NT2/D1 (cell line): ENCODE measurements at regions not wholly inside any gene's neighbourhood (a gene's known extent, or its start where the extent isn't known, plus 50 kb on each side); places are given as distances from the start of the nearest gene placed in this dataset.
A peak's percentile ranks its signal among the peaks of the same experiment; 100 is the strongest.

Experiments
- DNase-seq: peaks from one replicate; pipeline ENCODE4 v3.0.0-alpha.2; 2011; ENCODE audit warnings: low read depth, low spot score
- H3K27me3 ChIP-seq: 2 replicates; pipeline ENCODE4 v1.6.0; 2011; ENCODE audit warnings: mild to moderate bottlenecking; ENCODE audit not compliant: insufficient read length, insufficient read depth
- H3K36me3 ChIP-seq: 2 replicates; pipeline ENCODE4 v1.6.1; 2011; ENCODE audit warnings: mild to moderate bottlenecking, low read length, mixed read lengths; ENCODE audit not compliant: insufficient read depth, insufficient read length
- H3K4me1 ChIP-seq: 2 replicates; pipeline ENCODE4 v1.5.1; 2011; ENCODE audit not compliant: insufficient read depth, insufficient read length
- H3K4me3 ChIP-seq: 2 replicates; pipeline ENCODE4 v1.5.1; 2011; ENCODE audit warnings: low read depth; ENCODE audit not compliant: insufficient read length
- H3K9ac ChIP-seq: 2 replicates; pipeline ENCODE4 v1.6.0; 2011; ENCODE audit warnings: low read depth; ENCODE audit not compliant: insufficient read length
- H3K9me3 ChIP-seq: 2 replicates; pipeline ENCODE4 v1.5.1; 2011; ENCODE audit warnings: mild to moderate bottlenecking, low read length; ENCODE audit not compliant: insufficient read depth
- SUZ12 ChIP-seq: IDR thresholded peaks from 2 replicates; pipeline ENCODE4 v1.6.1; 2011; ENCODE audit not compliant: insufficient read length, insufficient read depth; ENCODE audit errors: extremely low read depth
- YY1 ChIP-seq: IDR thresholded peaks from 2 replicates; pipeline ENCODE4 v1.6.1; 2011; ENCODE audit not compliant: insufficient read length, insufficient read depth
- ZNF274 ChIP-seq: IDR thresholded peaks from 2 replicates; pipeline ENCODE4 v1.6.1; 2011; ENCODE audit warnings: mild to moderate bottlenecking, low read depth, low read length

GRCh38 chr6:50337532-50338122, 287.9 kb upstream of the DEFB112 start:
- Histone ChIP-seq H3K36me3 (no peaks in the 10 kb centered on the region), H3K27me3 (no peaks in the 10 kb centered on the region), H3K4me3 (no peak overlapping the region), H3K4me1 (no peaks in the 10 kb centered on the region), H3K9ac (no peak overlapping the region), H3K9me3 (no peaks in the 10 kb centered on the region)
- DNase-seq: no peak
- TF ChIP-seq SUZ12 (no peak), YY1 (no peak), ZNF274 (no peak)

- no peak for TF ChIP-seq ZNF274
- no peak for TF ChIP-seq SUZ12
- Histone ChIP-seq H3K36me3 (no peaks in the 10 kb centered on the region), H3K27me3 (no peaks in the 10 kb centered on the region), H3K9me3 (no peaks in the 10 kb centered on the region), H3K4me3 (no peak overlapping the region), H3K9ac (no peak overlapping the region), H3K4me1 (no peaks in the 10 kb centered on the region)
- peak; percentile 1 for DNase-seq
Observed at GRCh38 chr6:50353603-50354002, 303.9 kb upstream of the DEFB112 start.

GRCh38 chr6:50358113-50358512, 308.4 kb upstream of the DEFB112 start:
- DNase-seq: no peak
- no peaks in the 10 kb centered on the region for H3K9me3 ChIP-seq
- H3K36me3 ChIP-seq: no peaks in the 10 kb centered on the region
- H3K4me3 ChIP-seq: no peak overlapping the region
- TF ChIP-seq YY1: no peak
- no peak for TF ChIP-seq ZNF274
- TF ChIP-seq SUZ12: no peak
- no peaks in the 10 kb centered on the region for H3K27me3 ChIP-seq
- no peaks in the 10 kb centered on the region for H3K4me1 ChIP-seq
- no peak overlapping the region for H3K9ac ChIP-seq

DNA sequence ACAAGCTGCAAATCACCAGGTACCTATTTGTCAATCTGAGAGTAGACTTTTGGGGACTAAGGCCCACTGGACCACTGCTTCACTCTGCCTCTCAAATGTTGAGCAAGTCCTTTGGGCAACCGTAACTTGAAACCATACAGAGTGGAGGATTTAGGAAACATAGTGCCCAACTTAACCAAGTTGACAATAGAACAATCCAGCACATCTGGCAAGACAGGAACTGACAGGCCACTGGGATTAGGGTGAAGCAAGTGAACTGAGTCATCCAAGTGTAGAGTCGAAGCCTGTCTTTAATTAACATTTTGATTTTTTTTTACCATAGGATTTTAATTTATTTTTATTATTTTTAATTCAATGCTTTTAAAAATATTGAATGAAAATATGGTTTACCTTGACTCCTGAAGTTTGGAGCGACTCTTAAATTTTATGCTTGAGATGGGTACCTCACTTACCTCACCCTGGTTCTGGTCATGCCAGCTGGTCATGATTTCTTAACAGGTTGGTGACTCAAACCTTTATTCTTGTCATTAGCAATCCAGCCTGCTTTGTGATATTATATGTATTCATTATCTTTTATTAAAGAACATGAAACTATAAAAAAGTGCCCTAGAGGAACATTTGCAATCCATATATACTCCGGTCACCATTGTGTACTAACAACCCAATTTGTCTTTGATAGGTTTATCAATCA, 312.1 kb upstream of the DEFB112 start:
- no peak for TF ChIP-seq SUZ12
- TF ChIP-seq ZNF274: no peak
- no peak for TF ChIP-seq YY1
- Histone ChIP-seq H3K9ac (no peak overlapping the region), H3K9me3 (no peaks in the 10 kb centered on the region), H3K36me3 (no peaks in the 10 kb centered on the region), H3K4me3 (no peak overlapping the region), H3K4me1 (no peaks in the 10 kb centered on the region), H3K27me3 (no peaks in the 10 kb centered on the region)
- DNase-seq: no peak

DNA sequence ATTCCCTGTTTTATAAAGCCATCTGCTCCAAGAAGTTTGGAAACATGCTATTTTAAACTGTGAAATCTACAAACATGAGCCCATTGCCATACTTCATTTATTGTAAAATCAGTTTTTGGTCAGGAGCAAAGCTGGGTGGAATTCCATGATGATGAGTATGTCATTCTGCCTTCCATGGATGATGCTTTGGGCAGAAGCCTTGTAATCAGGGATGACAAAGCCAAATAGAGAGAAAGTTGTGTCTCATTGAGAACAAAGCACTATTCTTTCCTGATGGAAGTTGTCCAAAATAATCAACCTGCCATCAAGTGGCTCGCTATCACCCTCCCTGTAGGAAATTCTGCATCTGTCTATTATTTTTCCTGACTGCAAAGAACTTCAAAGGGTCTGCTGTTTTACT, 313.0 kb upstream of the DEFB112 start:
- Histone ChIP-seq H3K27me3 (no peaks in the 10 kb centered on the region), H3K4me3 (no peak overlapping the region), H3K9ac (no peak overlapping the region), H3K9me3 (no peaks in the 10 kb centered on the region), H3K4me1 (no peaks in the 10 kb centered on the region), H3K36me3 (no peaks in the 10 kb centered on the region)
- TF ChIP-seq ZNF274 (no peak), SUZ12 (no peak), YY1 (no peak)
- DNase-seq: no peak

GRCh38 chr6:50369996-50370395, 320.3 kb upstream of the DEFB112 start:
- Histone ChIP-seq H3K36me3 (no peaks in the 10 kb centered on the region), H3K9me3 (no peaks in the 10 kb centered on the region; the same call in 1 of the 2 replicates), H3K4me1 (no peaks in the 10 kb centered on the region), H3K27me3 (no peaks in the 10 kb centered on the region), H3K9ac (no peak overlapping the region), H3K4me3 (no peak overlapping the region)
- no peak for DNase-seq
- TF ChIP-seq YY1 (no peak), ZNF274 (no peak), SUZ12 (no peak)

DNA sequence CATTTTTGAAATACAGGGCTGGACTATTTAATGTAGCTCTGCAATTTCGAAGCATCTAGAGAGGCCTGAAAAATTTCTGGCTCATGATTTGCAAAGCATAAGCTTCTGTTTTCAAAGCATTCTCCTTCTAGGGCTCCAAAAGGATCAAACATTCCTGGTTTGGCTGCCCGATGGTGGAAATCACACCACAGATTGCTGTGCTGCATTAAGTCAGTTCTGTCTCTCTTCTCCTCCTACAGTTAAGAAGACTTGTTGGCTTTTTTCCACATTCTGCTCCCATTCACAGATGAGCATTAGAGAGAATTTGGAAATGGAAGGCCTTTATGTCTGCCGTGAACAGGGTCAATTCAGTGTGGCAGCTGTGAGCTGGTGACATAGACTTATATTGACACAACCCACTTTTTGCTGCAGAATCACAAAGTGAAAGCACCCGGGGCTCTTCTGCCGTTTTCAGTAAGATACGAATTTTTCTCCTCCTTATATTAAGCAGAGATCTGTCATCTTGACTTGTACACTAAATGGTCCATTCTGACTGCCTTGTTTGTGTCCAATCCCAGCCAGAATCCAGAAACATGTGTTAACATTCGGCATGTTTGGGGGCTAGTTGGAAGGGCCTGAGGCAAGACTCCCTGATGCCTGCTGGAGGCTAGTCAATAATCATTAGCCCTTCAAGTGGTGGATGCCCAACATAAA, 330.8 kb upstream of the DEFB112 start:
- no peaks in the 10 kb centered on the region for H3K36me3 ChIP-seq
- no peak for TF ChIP-seq ZNF274
- TF ChIP-seq SUZ12: no peak
- TF ChIP-seq YY1: no peak
- no peaks in the 10 kb centered on the region for H3K27me3 ChIP-seq
- no peaks in the 10 kb centered on the region for H3K4me1 ChIP-seq
- no peak for DNase-seq
- no peak overlapping the region for H3K9ac ChIP-seq
- no peak overlapping the region for H3K4me3 ChIP-seq
- H3K9me3 ChIP-seq: no peaks in the 10 kb centered on the region; the same call in 1 of the 2 replicates

DNA sequence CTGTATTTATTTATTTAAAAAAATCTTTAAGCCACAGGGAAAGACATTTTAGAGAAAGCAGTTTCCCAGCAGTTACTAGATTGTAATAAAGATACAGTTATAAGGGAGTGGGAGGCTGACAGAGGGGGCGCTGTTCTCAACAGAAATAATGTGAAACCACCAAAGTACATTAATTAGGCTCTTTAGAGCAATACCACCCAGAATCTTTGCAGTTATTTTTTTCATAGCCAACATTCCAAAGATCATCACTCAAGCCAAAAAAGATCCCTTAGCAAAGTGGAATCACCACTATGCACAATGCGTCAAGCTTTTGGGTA, 331.3 kb upstream of the DEFB112 start:
- Histone ChIP-seq H3K4me1 (no peaks in the 10 kb centered on the region), H3K9me3 (no peaks in the 10 kb centered on the region), H3K4me3 (no peak overlapping the region), H3K27me3 (no peaks in the 10 kb centered on the region), H3K9ac (no peak overlapping the region), H3K36me3 (no peaks in the 10 kb centered on the region)
- no peak for TF ChIP-seq SUZ12
- no peak for TF ChIP-seq YY1
- no peak for TF ChIP-seq ZNF274
- peak; percentile 1 for DNase-seq
